ENCODE measurements at regions not wholly inside any gene's neighbourhood (a gene's known extent, or its start where the extent isn't known, plus 50 kb on each side); places are given as distances from the start of the nearest gene placed in this dataset.

- no peak for DNase-seq
Measured at GRCh38 chr1:226816576-226816975, 53.8 kb upstream of the PSEN2 start.

- DNase-seq = peak; percentile 77
Measured at GRCh38 chr1:226814751-226815537, 55.5 kb upstream of the PSEN2 start.

GRCh38 chr1:226813671-226814591 is 56.5 kb upstream of the PSEN2 start:
- no peak for DNase-seq

- no peak for DNase-seq
Measured at GRCh38 chr1:226810681-226811080, 59.7 kb upstream of the PSEN2 start.

- DNase-seq = no peak
Measured at GRCh38 chr1:226809785-226810571, 60.4 kb upstream of the PSEN2 start.

- DNase-seq = no peak
Measured at GRCh38 chr1:226808501-226808900, 61.9 kb upstream of the PSEN2 start.

- no peak for DNase-seq
Measured at GRCh38 chr1:226806988-226807387, 63.4 kb upstream of the PSEN2 start.

GRCh38 chr1:226804907-226805759 is 65.3 kb upstream of the PSEN2 start:
- no peak for DNase-seq

- no peak for DNase-seq
Measured at GRCh38 chr1:226800763-226801380, 61.8 kb upstream of the ITPKB start.

- DNase-seq = no peak
Measured at GRCh38 chr1:226799634-226800281, 60.7 kb upstream of the ITPKB start.

- DNase-seq = no peak
Measured at GRCh38 chr1:226798427-226799411, 59.6 kb upstream of the ITPKB start.

- no peak for DNase-seq
Measured at GRCh38 chr1:226797151-226797550, 58.1 kb upstream of the ITPKB start.

GRCh38 chr1:226793620-226794276 is 54.7 kb upstream of the ITPKB start:
- DNase-seq = no peak

- DNase-seq = no peak
Measured at GRCh38 chr1:226792368-226792767, 53.3 kb upstream of the ITPKB start.

- no peak for DNase-seq
Measured at GRCh38 chr1:226790545-226791181, 51.6 kb upstream of the ITPKB start.

- DNase-seq = no peak
Measured at GRCh38 chr1:226788965-226789364, 49.9 kb upstream of the ITPKB start.

Data from femur (tissue), 1 donor.